HEK293T (cell line): ENCODE measurements at regions not wholly inside any gene's neighbourhood (a gene's known extent, or its start where the extent isn't known, plus 50 kb on each side); places are given as distances from the start of the nearest gene placed in this dataset.

Experiments used
- CTCF ChIA-PET: fragments of 350-600 bp; formaldehyde crosslinking; extraction: SDS; loops from one replicate; lab custom pipeline; 2021; ENCODE audit warnings: antibody characterized with exemption, inconsistent platforms; lab: Yijun Ruan, JAX
- POLR2A ChIA-PET: fragments of 350-600 bp; formaldehyde crosslinking; extraction: SDS; loops from one replicate; lab custom pipeline; 2020; ENCODE audit warnings: antibody characterized with exemption, inconsistent platforms; lab: Yijun Ruan, JAX
- DNase-seq: peaks from one replicate; pipeline ENCODE4 v3.0.0; 2012; ENCODE audit warnings: mixed read lengths; ENCODE audit errors: extremely low spot score
- ARNT ChIP-seq: fragments of 450-650 bp; IDR thresholded peaks from 2 replicates; pipeline ENCODE4 v1.6.1; 2017; ENCODE audit warnings: mild to moderate bottlenecking
- BHLHE40 ChIP-seq: fragments of 450-650 bp; IDR thresholded peaks from 2 replicates; pipeline ENCODE4 v1.6.1; 2016; ENCODE audit warnings: mild to moderate bottlenecking, moderate library complexity, borderline replicate concordance
- CTBP1 ChIP-seq: fragments of 450-650 bp; IDR thresholded peaks from 2 replicates; pipeline ENCODE4 v1.6.1; 2016; ENCODE audit warnings: borderline replicate concordance
- ELF4 ChIP-seq: fragments of 450-650 bp; IDR thresholded peaks from 2 replicates; pipeline ENCODE4 v1.6.1; 2017; ENCODE audit warnings: antibody characterized with exemption
- FOXA1 ChIP-seq: fragments of 450-650 bp; IDR thresholded peaks from 2 replicates; pipeline ENCODE4 v1.6.1; 2016; ENCODE audit warnings: mild to moderate bottlenecking
- FOXK2 ChIP-seq: fragments of 450-650 bp; IDR thresholded peaks from 2 replicates; pipeline ENCODE4 v1.6.1; 2016; ENCODE audit warnings: mild to moderate bottlenecking
- FOXM1 ChIP-seq: fragments of 450-650 bp; IDR thresholded peaks from 2 replicates; pipeline ENCODE4 v1.6.1; 2017; ENCODE audit warnings: mild to moderate bottlenecking, borderline replicate concordance
- HDGF ChIP-seq: fragments of 450-650 bp; IDR thresholded peaks from 2 replicates; pipeline ENCODE4 v1.6.1; 2017; ENCODE audit warnings: antibody characterized with exemption, borderline replicate concordance
- L3MBTL2 ChIP-seq: fragments of 450-650 bp; conservative IDR thresholded peaks from 2 replicates; pipeline ENCODE4 v1.6.1; 2016; ENCODE audit warnings: mild to moderate bottlenecking
- LEF1 ChIP-seq: fragments of 450-650 bp; IDR thresholded peaks from 2 replicates; pipeline ENCODE4 v1.6.1; 2017; ENCODE audit warnings: mild to moderate bottlenecking, borderline replicate concordance
- NFRKB ChIP-seq: fragments of 450-650 bp; IDR thresholded peaks from 2 replicates; pipeline ENCODE4 v1.6.1; 2016; ENCODE audit warnings: mild to moderate bottlenecking, moderate library complexity
- SP1 ChIP-seq: fragments of 450-650 bp; IDR thresholded peaks from 2 replicates; pipeline ENCODE4 v1.6.1; 2017
- SUZ12 ChIP-seq: fragments of 450-650 bp; IDR thresholded peaks from 2 replicates; pipeline ENCODE4 v1.6.1; 2016; ENCODE audit warnings: mild to moderate bottlenecking
- TARDBP ChIP-seq: fragments of 450-650 bp; IDR thresholded peaks from 2 replicates; pipeline ENCODE4 v1.6.1; 2016
- ZNF384 ChIP-seq: fragments of 450-650 bp; IDR thresholded peaks from 2 replicates; pipeline ENCODE4 v1.6.1; 2016
- TF ChIP-seq, protein P1 (sequence below): fragments of 450-650 bp; IDR thresholded peaks from 2 replicates; pipeline ENCODE4 v1.6.1; 2016

DNA sequence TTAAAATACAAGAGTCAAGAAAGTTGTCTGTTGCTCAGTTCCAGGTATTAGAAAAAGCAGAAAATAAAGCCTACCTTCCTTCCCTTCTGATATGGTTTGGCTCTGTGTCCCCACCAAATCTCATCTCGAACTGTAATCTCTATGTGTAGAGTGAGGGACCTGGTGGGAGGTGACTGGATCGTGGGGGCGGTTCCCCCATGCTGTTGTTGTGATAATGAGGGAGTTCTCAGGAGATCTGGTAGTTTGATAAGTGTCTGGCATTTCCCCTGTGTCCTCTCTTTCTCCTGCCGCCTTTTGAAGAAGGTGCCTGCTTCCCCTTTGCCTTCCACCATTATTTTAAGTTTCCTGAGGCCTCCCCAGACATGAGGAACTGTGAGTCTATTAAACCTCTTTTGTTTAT is 288.8 kb upstream of the LMCD1 start:
- ChIA-PET POLR2A (no interaction called here), CTCF (no interaction called here)
- no peak for DNase-seq
- no peak for TF ChIP-seq NFRKB
- no peak for TF ChIP-seq FOXM1
- no peak for TF ChIP-seq SP1
- no peak for TF ChIP-seq ZNF384
- TF ChIP-seq, protein P1, sequence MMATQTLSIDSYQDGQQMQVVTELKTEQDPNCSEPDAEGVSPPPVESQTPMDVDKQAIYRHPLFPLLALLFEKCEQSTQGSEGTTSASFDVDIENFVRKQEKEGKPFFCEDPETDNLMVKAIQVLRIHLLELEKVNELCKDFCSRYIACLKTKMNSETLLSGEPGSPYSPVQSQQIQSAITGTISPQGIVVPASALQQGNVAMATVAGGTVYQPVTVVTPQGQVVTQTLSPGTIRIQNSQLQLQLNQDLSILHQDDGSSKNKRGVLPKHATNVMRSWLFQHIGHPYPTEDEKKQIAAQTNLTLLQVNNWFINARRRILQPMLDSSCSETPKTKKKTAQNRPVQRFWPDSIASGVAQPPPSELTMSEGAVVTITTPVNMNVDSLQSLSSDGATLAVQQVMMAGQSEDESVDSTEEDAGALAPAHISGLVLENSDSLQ = no peak

DNA sequence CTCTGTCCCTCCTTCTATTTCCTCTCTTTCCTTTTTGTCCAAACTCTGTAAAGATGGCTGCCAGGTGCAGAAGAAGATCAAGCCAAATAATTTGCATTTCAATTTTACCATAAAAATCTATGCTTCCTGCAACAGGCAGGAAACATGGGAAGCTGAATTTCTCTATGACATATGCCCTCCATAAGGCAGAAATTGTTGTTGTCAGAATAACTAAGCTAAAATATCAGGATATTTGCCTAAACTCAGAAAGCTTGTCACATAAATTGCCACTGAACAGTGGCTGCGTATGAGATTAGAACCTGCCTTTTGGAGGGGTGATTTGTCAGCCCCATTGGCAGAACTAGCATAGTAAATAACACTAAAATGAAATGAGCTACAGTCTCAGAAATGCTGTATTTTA is 288.3 kb upstream of the LMCD1 start:
- no peak for TF ChIP-seq SUZ12
- TF ChIP-seq ARNT = no peak
- TF ChIP-seq BHLHE40 = no peak
- TF ChIP-seq, protein P1 = no peak
- no peak for TF ChIP-seq NFRKB
- no peak for DNase-seq
- ChIA-PET CTCF (no interaction called here), POLR2A (no interaction called here)

- CTCF ChIA-PET = no interaction called here
- POLR2A ChIA-PET = no interaction called here
Measured at GRCh38 chr3:8215821-8216220, 285.8 kb upstream of the LMCD1 start.

GRCh38 chr3:8218353-8218940 is 283.2 kb upstream of the LMCD1 start:
- TF ChIP-seq SUZ12 (no peak), BHLHE40 (no peak), HDGF (no peak), CTBP1 (no peak), L3MBTL2 (no peak), LEF1 (no peak), ARNT (no peak), TARDBP (no peak), FOXA1 (no peak), NFRKB (no peak), ZNF384 (no peak), ELF4 (no peak)
- TF ChIP-seq, protein P1 = no peak
- ChIA-PET CTCF (no interaction called here), POLR2A (no interaction called here)
- no peak for DNase-seq

More at GRCh38 chr3:8215821-8216220, 285.8 kb upstream of the LMCD1 start:
- TF ChIP-seq BHLHE40 (no peak), FOXK2 (no peak), L3MBTL2 (no peak), NFRKB (no peak), ZNF384 (no peak), FOXM1 (no peak), SUZ12 (no peak)
- TF ChIP-seq, protein P1 = no peak
- no peak for DNase-seq

- CTCF ChIA-PET = interaction anchor here (0.6 kb wide), 1 partner anchor 197 kb away, joined by 4 read pairs; no protein-coding TSS in a partner anchor
- no peak for TF ChIP-seq BHLHE40
- POLR2A ChIA-PET = no interaction called here
- no peak for DNase-seq
Measured at GRCh38 chr3:8220291-8220690, 281.3 kb upstream of the LMCD1 start.

DNA sequence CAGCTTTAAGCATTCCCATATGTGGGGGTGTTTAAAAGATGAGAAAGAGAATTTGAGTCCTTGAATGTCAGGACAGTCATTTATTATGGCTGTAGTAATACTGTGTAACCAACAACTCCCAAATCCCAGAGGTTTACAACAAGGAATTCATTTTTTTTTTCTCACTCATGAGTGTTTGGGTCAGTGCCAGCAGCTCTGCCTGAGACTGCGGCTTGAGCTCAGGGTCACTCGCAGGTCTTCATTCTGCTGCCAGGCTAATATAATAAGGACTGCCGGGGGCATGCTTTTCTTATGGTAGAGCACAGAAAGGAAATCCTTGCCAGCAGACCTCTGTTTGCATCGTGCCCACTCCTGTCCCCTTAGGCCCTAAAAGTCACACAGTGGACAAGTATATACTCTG is 277.9 kb upstream of the LMCD1 start:
- no peak for DNase-seq
- POLR2A ChIA-PET = no interaction called here
- CTCF ChIA-PET = no interaction called here
- TF ChIP-seq NFRKB (no peak), ELF4 (no peak), CTBP1 (no peak), ZNF384 (no peak), L3MBTL2 (no peak), FOXA1 (no peak), LEF1 (no peak), BHLHE40 (no peak), TARDBP (no peak), ARNT (no peak), SUZ12 (no peak)

GRCh38 chr3:8224941-8225340 is 276.7 kb upstream of the LMCD1 start:
- no peak for DNase-seq
- CTCF ChIA-PET = no interaction called here
- no peak for TF ChIP-seq FOXM1
- TF ChIP-seq HDGF = no peak
- POLR2A ChIA-PET = no interaction called here

DNA sequence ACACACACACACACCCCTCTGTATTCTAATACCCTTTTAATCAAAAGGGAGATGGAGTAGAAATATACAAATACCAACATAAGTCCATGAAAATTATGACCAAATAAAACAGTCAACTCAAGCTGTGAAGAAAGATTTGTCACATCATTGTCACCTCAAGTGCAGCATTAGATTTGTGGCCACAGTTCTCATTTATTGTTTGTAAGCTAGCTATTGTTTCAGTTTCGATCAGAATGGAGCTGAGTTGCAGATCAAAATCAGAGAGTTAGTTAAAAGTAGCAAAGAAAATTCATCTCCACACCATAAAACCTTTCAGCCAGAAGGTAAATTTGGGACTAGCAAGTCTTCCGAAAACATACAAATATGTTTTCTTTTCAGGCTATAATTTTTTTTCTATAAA is 267.7 kb upstream of the LMCD1 start:
- ChIA-PET CTCF (no interaction called here), POLR2A (no interaction called here)
- TF ChIP-seq FOXM1 (no peak), HDGF (no peak), TARDBP (no peak), ELF4 (no peak)
- DNase-seq = no peak
